Hepatocyte (in vitro differentiated cells): ENCODE measurements at regions not wholly inside any gene's neighbourhood (a gene's known extent, or its start where the extent isn't known, plus 50 kb on each side); places are given as distances from the start of the nearest gene placed in this dataset.
"Not testable (repeated sequence)": the region's sequence is repeated elsewhere in the genome, so short reads cannot be mapped to it uniquely, and the experiment has no call there.

Experiments used
- DNase-seq: peaks from one replicate; pipeline ENCODE4 v3.0.0-alpha.2; 2016; ENCODE audit warnings: low spot score
- H2AFZ ChIP-seq: fragments of 200-600 bp; sonication (generic); 2 replicates; pipeline ENCODE4 v1.6.0; 2016; ENCODE audit warnings: antibody characterized with exemption, mild to moderate bottlenecking
- H3K27ac ChIP-seq: fragments of 200-600 bp; sonication (generic); 2 replicates; pipeline ENCODE4 v1.5.1; 2016; ENCODE audit warnings: mild to moderate bottlenecking
- H3K27me3 ChIP-seq: fragments of 200-600 bp; sonication (generic); 2 replicates; pipeline ENCODE4 v1.6.1; 2016
- H3K36me3 ChIP-seq: fragments of 200-600 bp; sonication (generic); replicated peaks from 2 replicates; pipeline ENCODE4 v1.5.1; 2016; ENCODE audit warnings: low read depth; ENCODE audit not compliant: insufficient read depth
- H3K4me1 ChIP-seq: fragments of 200-600 bp; sonication (generic); 2 replicates; pipeline ENCODE4 v1.5.1; 2016; ENCODE audit warnings: mild to moderate bottlenecking, moderate library complexity; ENCODE audit not compliant: insufficient read depth
- H3K4me2 ChIP-seq: fragments of 200-600 bp; sonication (generic); 2 replicates; pipeline ENCODE4 v1.6.0; 2016
- H3K4me3 ChIP-seq: fragments of 200-600 bp; sonication (generic); 2 replicates; pipeline ENCODE4 v1.5.1; 2016; ENCODE audit warnings: mild to moderate bottlenecking
- H3K79me2 ChIP-seq: fragments of 200-600 bp; sonication (generic); 2 replicates; pipeline ENCODE4 v1.6.0; 2017; ENCODE audit warnings: mild to moderate bottlenecking
- H3K9me2 ChIP-seq: fragments of 200-600 bp; sonication (generic); replicated peaks from 2 replicates; pipeline ENCODE4 v1.6.0; 2017; ENCODE audit warnings: mild to moderate bottlenecking; ENCODE audit not compliant: insufficient read depth
- H3K9me3 ChIP-seq: fragments of 200-600 bp; sonication (generic); 2 replicates; pipeline ENCODE4 v1.5.1; 2016; ENCODE audit warnings: low read depth, mild to moderate bottlenecking
- H4K20me1 ChIP-seq: fragments of 200-600 bp; sonication (generic); 2 replicates; pipeline ENCODE4 v1.6.0; 2016; ENCODE audit warnings: mild to moderate bottlenecking; ENCODE audit not compliant: insufficient read depth, poor library complexity, severe bottlenecking
- EZH2 ChIP-seq: fragments of 200-600 bp; sonication (generic); IDR thresholded peaks from 2 replicates; pipeline ENCODE4 v1.6.1; 2016; ENCODE audit warnings: antibody characterized with exemption, mild to moderate bottlenecking, borderline replicate concordance
- EZH2phosphoT487 ChIP-seq: fragments of 200-600 bp; sonication (generic); IDR thresholded peaks from one replicate; pipeline ENCODE4 v1.6.1; 2018; ENCODE audit warnings: antibody characterized with exemption, mild to moderate bottlenecking, low read depth, moderate library complexity; ENCODE audit not compliant: unreplicated experiment, severe bottlenecking
- WGBS: methylation state at CpG from one replicate; pipeline ENCODE4 v1.1.6; 2016; ENCODE audit warnings: low lambda C conversion rate; ENCODE audit errors: missing lambda C conversion rate; 5-methylcytosine and 5-hydroxymethylcytosine counted together
- TF ChIP-seq, protein P1 (sequence below): fragments of 200-600 bp; sonication (generic); IDR thresholded peaks from 2 replicates; pipeline ENCODE4 v1.5.1; 2016; ENCODE audit warnings: antibody characterized with exemption, mild to moderate bottlenecking; ENCODE audit not compliant: poor library complexity

DNA sequence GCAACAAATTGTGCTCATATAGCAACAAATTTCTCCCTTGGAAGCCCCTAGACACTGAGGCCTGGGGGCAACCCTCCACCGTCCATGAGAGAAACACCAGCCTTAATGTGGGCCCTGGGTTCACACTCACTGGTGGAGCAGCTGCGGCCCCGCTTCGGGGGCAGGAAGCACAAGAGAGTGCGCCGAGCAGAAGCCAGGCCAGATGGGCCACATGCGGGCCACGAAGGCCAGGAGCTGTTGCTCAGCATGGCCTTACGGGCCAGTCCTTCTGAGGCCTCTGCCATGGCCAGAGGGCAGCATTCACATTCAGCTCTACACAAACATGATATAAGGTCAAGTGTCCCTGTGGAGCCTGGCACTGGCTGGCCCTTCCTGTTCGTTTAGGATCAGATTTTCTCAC, 60.0 kb upstream of the VIPR2 start:
- peaks cover 3% of the 10 kb centered on the region for H3K4me1 ChIP-seq
- H3K9me2 ChIP-seq, result no peaks in the 10 kb centered on the region
- H3K27ac ChIP-seq, result no peak overlapping the region
- no peaks in the 10 kb centered on the region for H3K79me2 ChIP-seq
- TF ChIP-seq EZH2, result no peak
- TF ChIP-seq EZH2phosphoT487, result no peak
- TF ChIP-seq, protein P1, sequence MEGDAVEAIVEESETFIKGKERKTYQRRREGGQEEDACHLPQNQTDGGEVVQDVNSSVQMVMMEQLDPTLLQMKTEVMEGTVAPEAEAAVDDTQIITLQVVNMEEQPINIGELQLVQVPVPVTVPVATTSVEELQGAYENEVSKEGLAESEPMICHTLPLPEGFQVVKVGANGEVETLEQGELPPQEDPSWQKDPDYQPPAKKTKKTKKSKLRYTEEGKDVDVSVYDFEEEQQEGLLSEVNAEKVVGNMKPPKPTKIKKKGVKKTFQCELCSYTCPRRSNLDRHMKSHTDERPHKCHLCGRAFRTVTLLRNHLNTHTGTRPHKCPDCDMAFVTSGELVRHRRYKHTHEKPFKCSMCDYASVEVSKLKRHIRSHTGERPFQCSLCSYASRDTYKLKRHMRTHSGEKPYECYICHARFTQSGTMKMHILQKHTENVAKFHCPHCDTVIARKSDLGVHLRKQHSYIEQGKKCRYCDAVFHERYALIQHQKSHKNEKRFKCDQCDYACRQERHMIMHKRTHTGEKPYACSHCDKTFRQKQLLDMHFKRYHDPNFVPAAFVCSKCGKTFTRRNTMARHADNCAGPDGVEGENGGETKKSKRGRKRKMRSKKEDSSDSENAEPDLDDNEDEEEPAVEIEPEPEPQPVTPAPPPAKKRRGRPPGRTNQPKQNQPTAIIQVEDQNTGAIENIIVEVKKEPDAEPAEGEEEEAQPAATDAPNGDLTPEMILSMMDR, result no peak
- H2AFZ ChIP-seq, result no peak overlapping the region
- H3K9me3 ChIP-seq, result no peaks in the 10 kb centered on the region
- no peaks in the 10 kb centered on the region for H3K27me3 ChIP-seq
- no peak overlapping the region for H3K4me2 ChIP-seq
- WGBS, result 94% methylated on average over 10 of the region's 10 CpGs
- no peaks in the 10 kb centered on the region for H3K36me3 ChIP-seq
- no peak overlapping the region for H3K4me3 ChIP-seq
- DNase-seq, result no peak
- H4K20me1 ChIP-seq, result no peaks in the 10 kb centered on the region

DNA sequence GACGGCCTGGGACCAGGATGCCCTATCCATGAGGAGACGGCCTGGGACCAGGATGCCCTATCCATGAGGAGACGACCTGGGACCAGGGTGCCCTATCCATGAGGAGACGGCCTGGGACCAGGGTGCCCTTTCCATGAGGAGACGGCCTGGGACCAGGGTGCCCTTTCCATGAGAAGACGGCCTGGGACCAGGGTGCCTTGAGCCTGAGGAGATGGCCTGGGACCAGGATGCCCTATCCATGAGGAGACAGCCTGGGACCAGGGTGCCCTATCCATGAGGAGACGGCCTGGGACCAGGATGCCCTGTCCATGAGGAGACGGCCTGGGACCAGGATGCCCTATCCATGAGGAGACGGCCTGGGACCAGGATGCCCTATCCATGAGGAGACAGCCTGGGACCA, 58.6 kb upstream of the VIPR2 start:
- 86% methylated on average over 7 of the region's 9 CpGs for WGBS
- H3K4me2 ChIP-seq, H3K36me3 ChIP-seq, H3K4me1 ChIP-seq, H3K9me2 ChIP-seq, H3K27ac ChIP-seq, H3K27me3 ChIP-seq, H2AFZ ChIP-seq, H3K79me2 ChIP-seq, H3K9me3 ChIP-seq, H3K4me3 ChIP-seq, H4K20me1 ChIP-seq, DNase-seq: not testable (repeated sequence)

DNA sequence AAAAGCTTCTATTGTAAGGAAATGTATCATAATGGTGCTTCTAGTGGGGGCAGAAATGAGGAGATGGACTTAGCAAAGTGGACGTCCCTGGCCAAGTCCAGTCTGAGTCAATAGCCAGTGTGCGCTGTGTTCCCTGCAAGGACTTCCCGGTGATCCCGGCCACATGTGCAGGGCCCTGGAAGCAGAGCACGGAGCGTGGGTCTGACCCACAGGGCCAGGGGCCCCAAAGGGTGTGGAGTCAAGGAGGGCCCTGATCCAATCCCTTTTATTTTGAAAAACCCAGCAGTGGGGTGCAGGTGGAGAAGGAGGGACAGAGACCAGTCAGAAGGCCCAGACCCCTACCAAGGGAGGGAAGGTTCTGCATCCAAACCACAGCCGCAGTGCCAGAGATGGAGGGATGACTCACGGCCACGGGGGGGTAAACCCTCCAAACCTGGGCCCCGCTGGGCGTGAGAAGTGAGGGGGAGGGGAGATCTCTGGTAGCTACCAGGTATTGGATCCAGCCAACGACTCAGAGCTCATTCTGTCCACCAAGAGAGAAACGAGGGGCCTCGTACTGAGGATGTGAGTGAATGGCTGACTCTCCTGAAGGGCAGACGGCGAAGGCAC, 57.2 kb upstream of the VIPR2 start:
- whole genome bisulfite sequencing, result 88% methylated on average over 16 of the region's 16 CpGs
- no peaks in the 10 kb centered on the region for H3K9me3 ChIP-seq
- H3K4me2 ChIP-seq, result no peak overlapping the region
- H3K36me3 ChIP-seq, result no peaks in the 10 kb centered on the region
- peaks cover 10% of the 10 kb centered on the region for H3K4me1 ChIP-seq
- H3K4me3 ChIP-seq, result no peak overlapping the region
- no peak overlapping the region for H3K27ac ChIP-seq
- no peak overlapping the region for H2AFZ ChIP-seq
- TF ChIP-seq EZH2 (no peak), EZH2phosphoT487 (no peak)
- TF ChIP-seq, protein P1, result no peak
- no peaks in the 10 kb centered on the region for H3K79me2 ChIP-seq
- H4K20me1 ChIP-seq, result no peaks in the 10 kb centered on the region
- H3K27me3 ChIP-seq, result no peaks in the 10 kb centered on the region
- H3K9me2 ChIP-seq, result no peaks in the 10 kb centered on the region
- DNase-seq, result no peak

DNA sequence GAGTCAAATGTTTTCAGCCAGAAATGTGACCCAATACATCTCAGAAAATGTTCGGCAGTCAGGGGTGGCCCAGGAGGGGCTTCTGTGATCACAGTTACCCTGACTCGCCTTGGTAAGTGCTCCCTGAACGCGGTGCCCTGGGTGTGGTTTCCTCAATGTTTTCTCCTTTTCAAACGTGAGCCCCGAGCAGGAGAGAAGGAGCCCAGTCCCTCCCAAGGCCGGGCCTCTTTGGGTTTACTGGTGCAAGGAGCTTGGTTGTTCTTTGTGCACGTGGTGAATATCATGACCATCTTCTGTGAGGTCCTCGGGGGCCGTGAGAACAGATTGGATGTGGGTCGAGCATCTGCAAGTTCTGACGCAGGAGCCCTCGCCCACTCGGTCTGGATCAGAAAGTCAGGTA, 55.8 kb upstream of the VIPR2 start:
- 89% methylated on average over 14 of the region's 14 CpGs for WGBS
- no peak for DNase-seq
- Histone ChIP-seq H3K9me3 (no peaks in the 10 kb centered on the region), H4K20me1 (no peaks in the 10 kb centered on the region), H3K79me2 (no peaks in the 10 kb centered on the region), H3K27ac (no peak overlapping the region), H3K9me2 (no peaks in the 10 kb centered on the region), H3K4me2 (no peak overlapping the region), H3K36me3 (no peaks in the 10 kb centered on the region), H3K27me3 (no peaks in the 10 kb centered on the region), H2AFZ (no peak overlapping the region), H3K4me3 (no peak overlapping the region), H3K4me1 (peaks cover 10% of the 10 kb centered on the region)
- TF ChIP-seq, protein P1, result no peak
- TF ChIP-seq EZH2, result no peak
- TF ChIP-seq EZH2phosphoT487, result no peak
